OCI-LY7 (cell line): ENCODE measurements at regions not wholly inside any gene's neighbourhood (a gene's known extent, or its start where the extent isn't known, plus 50 kb on each side); places are given as distances from the start of the nearest gene placed in this dataset.

Experiments used
- BruUV-seq: library from RNA; stranded (reverse); fragments of 400-500 nt; replicated peaks from 2 replicates; lab custom pipeline; 2021; lab: Mats Ljungman, UMichigan
- CTCF ChIA-PET: fragments of 300-600 bp; sonication (Branson Sonifier 250); formaldehyde crosslinking; loops from one replicate; lab custom pipeline; 2022; ENCODE audit warnings: antibody characterized with exemption; ENCODE audit not compliant: unreplicated experiment; lab: Charles Lee
- POLR2A ChIA-PET: fragments of 300-600 bp; sonication (Branson Sonifier 250); formaldehyde crosslinking; loops from one replicate; lab custom pipeline; 2022; ENCODE audit warnings: antibody characterized with exemption; lab: Charles Lee
- DNase-seq: peaks from one replicate; pipeline ENCODE4 v3.0.0-alpha.2; 2015; ENCODE audit warnings: low spot score
- H2AFZ ChIP-seq: fragments of 200-600 bp; sonication (generic), shearing (Covaris generic); 2 replicates; pipeline ENCODE4 v1.6.1; 2014; ENCODE audit warnings: mild to moderate bottlenecking, antibody characterized with exemption, low read length, moderate library complexity
- H3K27ac ChIP-seq: fragments of 200-600 bp; sonication (generic); 2 replicates; pipeline ENCODE4 v1.5.1; 2014; ENCODE audit warnings: mixed run types, low read depth, mild to moderate bottlenecking, moderate library complexity, low read length, inconsistent platforms; ENCODE audit not compliant: poor library complexity, severe bottlenecking
- H3K36me3 ChIP-seq: fragments of 200-600 bp; sonication (generic); 2 replicates; pipeline ENCODE4 v1.6.1; 2014; ENCODE audit warnings: mild to moderate bottlenecking, antibody characterized with exemption, low read length, moderate library complexity, mixed read lengths; ENCODE audit not compliant: insufficient read depth
- H3K4me1 ChIP-seq: fragments of 200-600 bp; sonication (generic); 2 replicates; pipeline ENCODE4 v1.5.1; 2014; ENCODE audit warnings: mild to moderate bottlenecking, low read length; ENCODE audit not compliant: insufficient read depth, poor library complexity, severe bottlenecking
- H3K4me2 ChIP-seq: fragments of 200-600 bp; sonication (generic); 2 replicates; pipeline ENCODE4 v1.6.1; 2014; ENCODE audit warnings: mild to moderate bottlenecking, low read length
- H3K4me3 ChIP-seq: fragments of 200-600 bp; sonication (generic); 2 replicates; pipeline ENCODE4 v1.5.1; 2014; ENCODE audit warnings: mild to moderate bottlenecking, low read depth, low read length; ENCODE audit not compliant: poor library complexity, severe bottlenecking
- H3K79me2 ChIP-seq: fragments of 200-600 bp; sonication (generic); 2 replicates; pipeline ENCODE4 v1.6.1; 2016; ENCODE audit warnings: low read depth, mild to moderate bottlenecking, low read length, moderate library complexity, mixed read lengths; ENCODE audit not compliant: insufficient read depth
- H3K9me2 ChIP-seq: fragments of 200-600 bp; sonication (generic); 2 replicates; pipeline ENCODE4 v1.6.1; 2016; ENCODE audit warnings: mild to moderate bottlenecking, low read length, mixed read lengths; ENCODE audit not compliant: insufficient read depth
- H3K9me3 ChIP-seq: fragments of 200-600 bp; sonication (generic); 2 replicates; pipeline ENCODE4 v1.6.1; 2014; ENCODE audit warnings: mild to moderate bottlenecking, mixed run types, low read length, mixed read lengths
- H4K20me1 ChIP-seq: fragments of 200-600 bp; sonication (generic); 2 replicates; pipeline ENCODE4 v1.6.1; 2014; ENCODE audit warnings: mild to moderate bottlenecking, antibody characterized with exemption, low read length, moderate library complexity, mixed read lengths; ENCODE audit not compliant: insufficient read depth
- CTCF ChIP-seq: fragments of 200-600 bp; sonication (generic); conservative IDR thresholded peaks from 2 replicates; pipeline ENCODE4 v1.5.1; 2014; ENCODE audit warnings: mild to moderate bottlenecking, antibody characterized with exemption, low read length, moderate library complexity, mixed read lengths
- EZH2phosphoT487 ChIP-seq: fragments of 200-600 bp; sonication (generic); IDR thresholded peaks from 2 replicates; pipeline ENCODE4 v1.6.1; 2018; ENCODE audit warnings: low read depth, borderline replicate concordance, mild to moderate bottlenecking, mixed run types, antibody characterized with exemption, low read length, moderate library complexity, mixed read lengths
- intact Hi-C: fragments of 100-400 bp; cut with micrococcal nuclease; formaldehyde crosslinking; loops from one replicate; pipeline ENCODE4 v1.10.0; 2022; ENCODE audit not compliant: unreplicated experiment

GRCh38 chr9:107905308-107906020 lies 415.9 kb upstream of the KLF4 start:
- ChIA-PET CTCF (no interaction called here), POLR2A (no interaction called here)
- no peak for DNase-seq
- Histone ChIP-seq H3K36me3 (no peaks in the 10 kb centered on the region), H4K20me1 (no peaks in the 10 kb centered on the region), H3K4me3 (no peak overlapping the region), H3K27ac (no peak overlapping the region), H2AFZ (no peak overlapping the region), H3K79me2 (no peaks in the 10 kb centered on the region), H3K4me2 (no peak overlapping the region), H3K9me2 (no peaks in the 10 kb centered on the region), H3K9me3 (no peaks in the 10 kb centered on the region), H3K4me1 (no peaks in the 10 kb centered on the region)
- intact Hi-C loops, result no loop called here
- TF ChIP-seq CTCF (no peak), EZH2phosphoT487 (no peak)
- no TSS peak for BruUV-seq

GRCh38 chr9:107899961-107900330 lies 410.4 kb upstream of the KLF4 start:
- Histone ChIP-seq H3K36me3 (no peaks in the 10 kb centered on the region), H3K27ac (no peak overlapping the region), H3K4me2 (no peak overlapping the region), H3K4me1 (no peaks in the 10 kb centered on the region), H2AFZ (no peak overlapping the region), H3K4me3 (no peak overlapping the region), H3K9me2 (no peaks in the 10 kb centered on the region), H4K20me1 (no peaks in the 10 kb centered on the region), H3K9me3 (no peaks in the 10 kb centered on the region), H3K79me2 (no peaks in the 10 kb centered on the region)
- CTCF ChIA-PET, result interaction anchor here (0.6 kb wide), 1 partner anchor 432 kb away, joined by 6 read pairs; no protein-coding TSS in a partner anchor
- TF ChIP-seq CTCF (no peak), EZH2phosphoT487 (no peak)
- BruUV-seq, result no TSS peak
- POLR2A ChIA-PET, result no interaction called here
- intact Hi-C loops, result no loop called here
- DNase-seq, result no peak

GRCh38 chr9:107898761-107899160 lies 409.2 kb upstream of the KLF4 start:
- H3K9me2 ChIP-seq, result no peaks in the 10 kb centered on the region
- intact Hi-C loops, result no loop called here
- TF ChIP-seq EZH2phosphoT487, result no peak
- TF ChIP-seq CTCF, result no peak
- no TSS peak for BruUV-seq
- CTCF ChIA-PET, result no interaction called here
- no peak overlapping the region for H3K4me3 ChIP-seq
- no peaks in the 10 kb centered on the region for H3K4me1 ChIP-seq
- H2AFZ ChIP-seq, result no peak overlapping the region
- no peaks in the 10 kb centered on the region for H3K9me3 ChIP-seq
- H4K20me1 ChIP-seq, result no peaks in the 10 kb centered on the region
- DNase-seq, result no peak
- POLR2A ChIA-PET, result interaction anchor here (0.7 kb wide), 1 partner anchor 12 kb away, joined by 3 read pairs; no protein-coding TSS in a partner anchor
- no peaks in the 10 kb centered on the region for H3K36me3 ChIP-seq
- no peaks in the 10 kb centered on the region for H3K79me2 ChIP-seq
- H3K27ac ChIP-seq, result no peak overlapping the region
- no peak overlapping the region for H3K4me2 ChIP-seq
